GM06990 (cell line): ENCODE measurements at regions not wholly inside any gene's neighbourhood (a gene's known extent, or its start where the extent isn't known, plus 50 kb on each side); places are given as distances from the start of the nearest gene placed in this dataset.

Source experiments
- DNase-seq: peaks from one replicate; pipeline ENCODE4 v3.0.0-alpha.2; 2011; ENCODE audit not compliant: insufficient read length; ENCODE audit errors: extremely low read depth
- H3K27me3 ChIP-seq: replicated peaks from 2 replicates; pipeline ENCODE4 v1.6.0; 2011; ENCODE audit warnings: low read length; ENCODE audit not compliant: control insufficient read depth, insufficient read depth
- H3K36me3 ChIP-seq: 2 replicates; pipeline ENCODE4 v1.5.1; 2011; ENCODE audit warnings: low read length; ENCODE audit not compliant: control insufficient read depth, insufficient read depth
- H3K4me3 ChIP-seq: replicated peaks from 2 replicates; pipeline ENCODE4 v1.5.1; 2011; ENCODE audit warnings: low read depth, mild to moderate bottlenecking, control low read depth, low read length
- TF ChIP-seq, protein P1 (sequence below): IDR thresholded peaks from 2 replicates; pipeline ENCODE4 v1.5.1; 2011; ENCODE audit warnings: low read length, control low read depth, mild to moderate bottlenecking, inconsistent platforms; ENCODE audit not compliant: insufficient read depth, poor library complexity, severe bottlenecking

DNA sequence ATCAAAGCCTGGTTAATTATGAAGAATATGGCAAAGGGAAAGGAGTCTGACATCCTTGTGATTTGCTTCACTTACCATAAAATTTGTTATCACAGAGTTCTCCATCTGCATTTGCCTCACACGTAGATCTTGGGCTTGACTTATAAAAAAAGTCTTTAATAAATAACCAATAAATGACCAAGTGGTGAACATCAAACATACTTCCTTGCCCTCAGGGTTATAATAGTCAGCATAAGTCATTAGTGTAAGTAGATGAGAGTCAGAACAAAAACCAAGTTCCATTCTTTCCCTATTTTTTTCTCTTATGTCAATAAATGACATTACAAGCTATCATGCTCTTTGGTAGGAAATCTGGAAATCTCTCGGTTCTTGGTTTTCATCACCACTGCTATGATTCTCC is 635.4 kb upstream of the ATXN7L3B start:
- TF ChIP-seq, protein P1, sequence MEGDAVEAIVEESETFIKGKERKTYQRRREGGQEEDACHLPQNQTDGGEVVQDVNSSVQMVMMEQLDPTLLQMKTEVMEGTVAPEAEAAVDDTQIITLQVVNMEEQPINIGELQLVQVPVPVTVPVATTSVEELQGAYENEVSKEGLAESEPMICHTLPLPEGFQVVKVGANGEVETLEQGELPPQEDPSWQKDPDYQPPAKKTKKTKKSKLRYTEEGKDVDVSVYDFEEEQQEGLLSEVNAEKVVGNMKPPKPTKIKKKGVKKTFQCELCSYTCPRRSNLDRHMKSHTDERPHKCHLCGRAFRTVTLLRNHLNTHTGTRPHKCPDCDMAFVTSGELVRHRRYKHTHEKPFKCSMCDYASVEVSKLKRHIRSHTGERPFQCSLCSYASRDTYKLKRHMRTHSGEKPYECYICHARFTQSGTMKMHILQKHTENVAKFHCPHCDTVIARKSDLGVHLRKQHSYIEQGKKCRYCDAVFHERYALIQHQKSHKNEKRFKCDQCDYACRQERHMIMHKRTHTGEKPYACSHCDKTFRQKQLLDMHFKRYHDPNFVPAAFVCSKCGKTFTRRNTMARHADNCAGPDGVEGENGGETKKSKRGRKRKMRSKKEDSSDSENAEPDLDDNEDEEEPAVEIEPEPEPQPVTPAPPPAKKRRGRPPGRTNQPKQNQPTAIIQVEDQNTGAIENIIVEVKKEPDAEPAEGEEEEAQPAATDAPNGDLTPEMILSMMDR, result no peak
- H3K36me3 ChIP-seq, result no peaks in the 10 kb centered on the region
- no peak for DNase-seq
- no peaks in the 10 kb centered on the region for H3K27me3 ChIP-seq
- no peak overlapping the region for H3K4me3 ChIP-seq

DNA sequence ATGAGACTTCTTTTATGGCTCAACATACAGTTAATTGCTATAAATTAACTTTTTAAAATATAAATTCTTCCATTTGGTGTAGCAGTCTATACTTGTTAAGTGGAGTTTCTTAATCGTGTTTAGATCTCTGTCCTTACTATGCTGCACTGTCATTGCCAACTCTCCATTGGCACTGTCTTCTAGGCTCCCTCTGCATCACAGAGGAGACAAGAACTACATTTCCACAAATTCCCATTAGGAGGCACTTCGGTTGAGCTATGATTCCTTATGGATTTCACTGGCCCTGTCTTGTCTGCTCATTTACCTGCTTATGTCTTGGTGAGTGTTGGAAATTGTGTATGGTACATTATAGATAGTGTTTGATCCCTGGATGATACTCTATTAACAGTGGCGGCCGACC is 630.9 kb upstream of the ATXN7L3B start:
- Histone ChIP-seq H3K36me3 (no peaks in the 10 kb centered on the region), H3K27me3 (no peaks in the 10 kb centered on the region), H3K4me3 (no peak overlapping the region)
- DNase-seq, result no peak
- TF ChIP-seq, protein P1, result no peak

DNA sequence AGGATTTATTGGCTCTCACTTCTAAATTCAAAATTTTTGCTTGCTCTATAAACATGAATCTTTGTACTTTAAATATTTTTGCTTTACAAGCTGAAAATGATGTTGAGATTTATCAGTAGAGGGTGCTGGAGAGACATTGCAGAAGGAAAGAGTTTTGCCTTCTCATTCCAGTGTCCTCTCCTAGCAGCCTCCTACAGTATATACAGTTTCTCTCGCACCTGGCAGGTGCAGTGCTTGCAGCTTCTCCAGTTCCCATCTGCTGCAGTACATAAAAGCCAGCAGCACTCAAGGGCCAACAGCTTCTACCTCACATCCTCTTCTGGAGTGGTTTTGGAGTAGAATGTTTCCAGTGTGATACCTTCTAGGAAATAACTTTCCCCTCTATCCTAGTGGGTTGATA is 601.8 kb upstream of the ATXN7L3B start:
- TF ChIP-seq, protein P1, result no peak
- Histone ChIP-seq H3K36me3 (no peaks in the 10 kb centered on the region), H3K27me3 (no peaks in the 10 kb centered on the region), H3K4me3 (no peak overlapping the region)
- DNase-seq, result no peak

DNA sequence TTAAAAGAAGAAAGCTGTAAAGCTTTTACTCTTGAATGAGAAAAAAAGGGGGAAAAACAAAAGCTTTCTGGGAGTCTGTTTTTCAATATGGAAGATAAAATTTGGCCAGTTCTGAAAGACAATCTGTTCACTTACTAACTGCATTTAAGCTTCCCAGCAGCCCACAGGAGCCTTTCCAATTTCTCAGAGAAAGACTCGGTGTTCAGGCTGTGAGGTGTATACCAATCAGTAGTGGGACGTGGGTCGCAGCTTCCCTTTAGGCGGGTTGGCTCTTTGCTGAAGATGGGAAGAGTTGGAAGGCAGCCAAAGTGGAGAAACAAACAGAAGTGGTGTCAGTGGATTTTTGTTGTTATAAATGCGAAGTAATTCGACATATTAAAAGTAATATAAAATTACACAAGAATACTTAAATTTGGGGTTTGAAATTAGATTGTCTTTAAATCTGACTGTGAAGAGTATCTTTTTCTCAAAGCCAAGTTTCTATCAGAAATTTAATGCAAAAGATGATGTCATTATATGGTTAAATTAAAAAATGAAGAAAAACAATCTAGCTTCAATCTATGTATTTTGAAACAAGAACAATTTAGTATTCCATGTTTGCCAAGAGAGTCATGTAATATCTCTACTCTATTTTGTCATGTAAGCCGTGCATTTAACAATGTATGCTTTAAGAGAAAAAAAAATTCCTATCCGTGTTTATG is 590.2 kb upstream of the ATXN7L3B start:
- Histone ChIP-seq H3K27me3 (no peaks in the 10 kb centered on the region), H3K36me3 (no peaks in the 10 kb centered on the region), H3K4me3 (no peak overlapping the region)
- DNase-seq, result no peak
- TF ChIP-seq, protein P1, result no peak

DNA sequence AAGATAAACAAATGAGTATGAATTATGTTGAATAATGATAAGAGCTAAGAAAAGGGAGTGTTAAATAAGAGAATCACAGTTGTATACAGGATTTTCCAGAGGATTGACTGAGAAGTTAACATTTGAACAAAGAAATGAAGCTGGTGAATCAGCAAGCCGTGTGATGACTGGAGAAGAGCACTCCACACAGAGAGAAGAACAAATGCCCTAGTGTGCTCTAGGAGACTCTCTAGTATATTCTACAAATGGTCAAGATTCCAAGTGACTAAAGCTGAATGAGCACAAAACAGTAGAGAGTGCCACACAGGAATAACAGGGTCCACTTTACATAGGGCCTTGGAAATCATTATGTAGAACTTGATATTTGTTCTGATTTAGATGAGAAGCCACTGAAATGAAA is 587.1 kb upstream of the ATXN7L3B start:
- H3K36me3 ChIP-seq, result no peaks in the 10 kb centered on the region
- H3K27me3 ChIP-seq, result no peaks in the 10 kb centered on the region
- DNase-seq, result no peak
- H3K4me3 ChIP-seq, result no peak overlapping the region
- TF ChIP-seq, protein P1, result no peak
